OCI-M2 (cell line): ENCODE measurements at regions not wholly inside any gene's neighbourhood (a gene's known extent, or its start where the extent isn't known, plus 50 kb on each side); places are given as distances from the start of the nearest gene placed in this dataset.
"Not testable (repeated sequence)": the region's sequence is repeated elsewhere in the genome, so short reads cannot be mapped to it uniquely, and the experiment has no call there.

Source experiments
- DNase-seq: peaks from one replicate; lab custom pipeline; 2025; ENCODE audit not compliant: unreplicated experiment; lab: John Stamatoyannopoulos, UW

GRCh38 chr3:81197386-81197785 is 564.1 kb downstream of the GBE1 start:
- DNase-seq, result no peak

- DNase-seq, result no peak
Measured at GRCh38 chr3:81195478-81195877, 566.0 kb downstream of the GBE1 start.

- DNase-seq, result no peak
Measured at GRCh38 chr3:81186412-81186811, 575.0 kb downstream of the GBE1 start.

- DNase-seq, result not testable (repeated sequence)
Measured at GRCh38 chr3:81182086-81182875, 579.2 kb downstream of the GBE1 start.

- DNase-seq, result no peak
Measured at GRCh38 chr3:81173514-81173913, 587.9 kb downstream of the GBE1 start.

GRCh38 chr3:81170298-81170697 is 591.1 kb downstream of the GBE1 start:
- DNase-seq, result no peak

- no peak for DNase-seq
Measured at GRCh38 chr3:81164806-81165205, 596.6 kb downstream of the GBE1 start.

- DNase-seq, result no peak
Measured at GRCh38 chr3:81161851-81162250, 599.6 kb downstream of the GBE1 start.

GRCh38 chr3:81161100-81161499 is 600.3 kb downstream of the GBE1 start:
- no peak for DNase-seq

GRCh38 chr3:81154611-81155143 is 606.8 kb downstream of the GBE1 start:
- DNase-seq, result no peak

- no peak for DNase-seq
Measured at GRCh38 chr3:81152156-81152555, 609.3 kb downstream of the GBE1 start.

GRCh38 chr3:81132995-81133394 is 628.5 kb downstream of the GBE1 start:
- DNase-seq, result no peak

GRCh38 chr3:81105789-81106488 is 655.5 kb downstream of the GBE1 start:
- DNase-seq, result no peak

GRCh38 chr3:81105206-81105605 is 656.2 kb downstream of the GBE1 start:
- DNase-seq, result no peak

GRCh38 chr3:81097889-81098288 is 663.6 kb downstream of the GBE1 start:
- no peak for DNase-seq

GRCh38 chr3:81095956-81096355 is 665.5 kb downstream of the GBE1 start:
- no peak for DNase-seq

- no peak for DNase-seq
Measured at GRCh38 chr3:81094986-81095385, 666.5 kb downstream of the GBE1 start.

- DNase-seq, result no peak
Measured at GRCh38 chr3:81087607-81088006, 673.8 kb downstream of the GBE1 start.

- DNase-seq, result no peak
Measured at GRCh38 chr3:81086348-81086747, 675.1 kb downstream of the GBE1 start.

- no peak for DNase-seq
Measured at GRCh38 chr3:81080608-81081007, 680.8 kb downstream of the GBE1 start.

- DNase-seq, result no peak
Measured at GRCh38 chr3:81072591-81072990, 688.9 kb downstream of the GBE1 start.

- DNase-seq, result no peak
Measured at GRCh38 chr3:81068546-81068945, 692.9 kb downstream of the GBE1 start.
